ENCODE measurements at regions not wholly inside any gene's neighbourhood (a gene's known extent, or its start where the extent isn't known, plus 50 kb on each side); places are given as distances from the start of the nearest gene placed in this dataset.
"Not testable (repeated sequence)": the region's sequence is repeated elsewhere in the genome, so short reads cannot be mapped to it uniquely, and the experiment has no call there.

DNA sequence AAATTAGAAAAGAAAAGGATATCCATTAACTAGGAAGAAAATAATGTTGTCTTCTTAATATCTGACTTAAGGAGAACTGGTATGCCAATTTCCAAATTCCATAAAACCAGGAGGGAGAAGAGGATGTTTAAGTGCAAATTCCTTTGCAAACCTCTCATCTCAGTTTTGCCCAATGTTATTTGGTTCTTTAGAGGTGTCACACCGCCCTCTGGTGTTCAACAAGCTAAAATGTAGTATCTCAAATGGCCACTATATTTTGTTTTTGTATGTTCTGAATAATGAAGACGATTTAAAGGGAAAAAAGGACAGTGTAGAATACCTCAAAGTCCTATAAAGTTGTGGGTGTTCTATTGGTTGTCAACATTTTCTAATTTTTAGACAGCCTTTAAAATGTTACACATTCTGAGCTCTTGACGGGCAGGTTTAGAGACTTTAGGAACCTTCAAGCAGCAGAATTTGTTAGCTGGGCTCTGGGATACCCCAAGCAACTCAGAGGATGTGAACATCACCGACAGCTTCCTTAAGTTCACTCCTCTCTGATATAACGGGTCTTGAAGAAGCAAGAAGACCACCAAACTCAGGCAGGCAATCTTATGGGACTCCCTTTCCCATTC is 458.3 kb downstream of the MFSD1 start:
- TF ChIP-seq ZNF654 (tag by site-specific recombination; IDR thresholded peaks at IDR 0.05; ENCODE audit: low read depth) = peak; percentile 66
- no peak for TF ChIP-seq ZNF133 (tag by site-specific recombination; IDR thresholded peaks at IDR 0.05)
- 0 out of 2 replicates have a peak, but pooled peaks have one; percentile 44 for TF ChIP-seq ZNF660 (tag by site-specific recombination; IDR thresholded peaks at IDR 0.05)
- TF ChIP-seq, protein P1, sequence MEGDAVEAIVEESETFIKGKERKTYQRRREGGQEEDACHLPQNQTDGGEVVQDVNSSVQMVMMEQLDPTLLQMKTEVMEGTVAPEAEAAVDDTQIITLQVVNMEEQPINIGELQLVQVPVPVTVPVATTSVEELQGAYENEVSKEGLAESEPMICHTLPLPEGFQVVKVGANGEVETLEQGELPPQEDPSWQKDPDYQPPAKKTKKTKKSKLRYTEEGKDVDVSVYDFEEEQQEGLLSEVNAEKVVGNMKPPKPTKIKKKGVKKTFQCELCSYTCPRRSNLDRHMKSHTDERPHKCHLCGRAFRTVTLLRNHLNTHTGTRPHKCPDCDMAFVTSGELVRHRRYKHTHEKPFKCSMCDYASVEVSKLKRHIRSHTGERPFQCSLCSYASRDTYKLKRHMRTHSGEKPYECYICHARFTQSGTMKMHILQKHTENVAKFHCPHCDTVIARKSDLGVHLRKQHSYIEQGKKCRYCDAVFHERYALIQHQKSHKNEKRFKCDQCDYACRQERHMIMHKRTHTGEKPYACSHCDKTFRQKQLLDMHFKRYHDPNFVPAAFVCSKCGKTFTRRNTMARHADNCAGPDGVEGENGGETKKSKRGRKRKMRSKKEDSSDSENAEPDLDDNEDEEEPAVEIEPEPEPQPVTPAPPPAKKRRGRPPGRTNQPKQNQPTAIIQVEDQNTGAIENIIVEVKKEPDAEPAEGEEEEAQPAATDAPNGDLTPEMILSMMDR (tag by site-specific recombination; IDR thresholded peaks at IDR 0.05) = peak; percentile 40; the same call in 1 of the 2 replicates
- CTCF ChIA-PET = interaction anchor here (0.5 to 6.4 kb wide), 41 partner anchors 9 to 1375 kb away, joined by 3 to 82 read pairs (median 4); partner anchors contain the start of gene MFSD1
- Histone ChIP-seq H3K4me1 (ENCODE audit: control insufficient read depth, insufficient read depth, low read length) (no peaks in the 10 kb centered on the region; the same call in 1 of the 2 replicates), H3K36me3 (ENCODE audit: control insufficient read depth in 2 of 2, insufficient read depth in 1 of 2, low read length in 2 of 2) (no peaks in the 10 kb centered on the region), H3K27ac (ENCODE audit: extremely low read depth, low read depth, low read length) (no peak overlapping the region), H3K4me3 (ENCODE audit: low read depth, low read length) (no peak overlapping the region), H3K9me3 (ENCODE audit: control insufficient read depth, insufficient read depth, low read depth, low read length) (no peaks in the 10 kb centered on the region)
- POLR2A ChIA-PET = no interaction called here

DNA sequence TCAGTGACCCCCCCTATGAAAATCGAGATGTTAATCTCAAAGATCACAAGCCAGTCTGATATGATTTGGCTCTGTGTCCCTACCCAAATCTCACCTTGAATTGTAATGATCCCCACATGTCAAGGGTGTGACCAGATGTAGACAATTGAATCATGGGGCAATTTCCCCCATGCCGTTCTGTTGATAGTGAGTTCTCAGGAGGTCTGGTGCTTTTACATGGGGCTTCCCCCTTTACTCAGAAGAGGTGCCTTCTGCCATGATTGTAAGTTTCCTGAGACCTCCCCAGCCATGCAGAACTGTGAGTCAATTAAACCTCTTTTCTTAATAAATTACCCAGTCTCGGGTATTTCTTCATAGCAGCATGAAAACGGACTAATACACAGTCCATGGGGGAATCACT is 459.5 kb downstream of the MFSD1 start:
- H3K4me3 ChIP-seq (ENCODE audit: low read depth, low read length); H3K4me1 ChIP-seq (ENCODE audit: control insufficient read depth, insufficient read depth, low read length); POLR2A ChIA-PET; H3K36me3 ChIP-seq (ENCODE audit: control insufficient read depth in 2 of 2, insufficient read depth in 1 of 2, low read length in 2 of 2); H3K27ac ChIP-seq (ENCODE audit: extremely low read depth, low read depth, low read length); H3K9me3 ChIP-seq (ENCODE audit: control insufficient read depth, insufficient read depth, low read depth, low read length): not testable (repeated sequence)
- CTCF ChIA-PET = interaction anchor here (0.7 to 6.4 kb wide), 12 partner anchors 68 to 1194 kb away, joined by 3 to 82 read pairs (median 3); no protein-coding TSS in a partner anchor

DNA sequence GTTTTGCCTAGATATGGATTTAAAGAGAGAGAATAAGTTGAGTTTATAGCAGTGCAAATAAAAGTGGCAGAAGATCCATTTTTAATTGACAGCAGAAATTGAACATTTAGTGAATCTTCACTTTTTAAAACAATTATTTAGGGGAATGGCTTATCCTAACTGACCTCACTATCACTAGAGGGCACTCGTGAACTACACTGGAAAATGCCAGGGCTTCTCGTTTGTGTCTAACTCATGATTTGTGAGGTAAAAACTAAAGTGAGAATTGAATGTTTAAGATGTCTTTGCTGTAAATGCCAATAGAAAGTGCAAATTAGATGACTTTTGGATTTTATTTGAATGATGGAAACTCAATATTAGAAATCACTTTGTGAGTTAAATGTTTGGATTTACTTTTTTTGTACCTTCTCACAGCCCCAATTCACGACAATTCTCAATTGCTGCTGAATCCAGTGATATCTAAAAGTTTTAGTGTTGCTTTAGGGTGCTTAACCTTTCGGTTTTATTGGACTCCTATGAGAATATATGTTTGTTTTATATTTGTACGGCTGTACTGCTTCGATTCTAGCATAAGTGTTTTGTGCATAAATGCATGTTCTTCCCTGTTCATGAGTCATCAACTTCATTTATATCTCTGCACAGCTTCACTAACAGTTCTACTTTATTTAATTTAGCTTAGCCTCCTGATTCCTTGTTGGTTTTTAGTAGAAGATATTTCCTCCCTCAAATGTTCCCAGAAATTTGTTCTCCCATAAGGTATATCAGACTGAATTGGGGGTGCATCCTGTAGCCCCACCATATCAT is 462.1 kb downstream of the MFSD1 start:
- CTCF ChIA-PET = interaction anchor here (0.7 to 3.3 kb wide), 12 partner anchors 10 to 763 kb away, joined by 3 to 39 read pairs (median 4); no protein-coding TSS in a partner anchor
- TF ChIP-seq, protein P2, sequence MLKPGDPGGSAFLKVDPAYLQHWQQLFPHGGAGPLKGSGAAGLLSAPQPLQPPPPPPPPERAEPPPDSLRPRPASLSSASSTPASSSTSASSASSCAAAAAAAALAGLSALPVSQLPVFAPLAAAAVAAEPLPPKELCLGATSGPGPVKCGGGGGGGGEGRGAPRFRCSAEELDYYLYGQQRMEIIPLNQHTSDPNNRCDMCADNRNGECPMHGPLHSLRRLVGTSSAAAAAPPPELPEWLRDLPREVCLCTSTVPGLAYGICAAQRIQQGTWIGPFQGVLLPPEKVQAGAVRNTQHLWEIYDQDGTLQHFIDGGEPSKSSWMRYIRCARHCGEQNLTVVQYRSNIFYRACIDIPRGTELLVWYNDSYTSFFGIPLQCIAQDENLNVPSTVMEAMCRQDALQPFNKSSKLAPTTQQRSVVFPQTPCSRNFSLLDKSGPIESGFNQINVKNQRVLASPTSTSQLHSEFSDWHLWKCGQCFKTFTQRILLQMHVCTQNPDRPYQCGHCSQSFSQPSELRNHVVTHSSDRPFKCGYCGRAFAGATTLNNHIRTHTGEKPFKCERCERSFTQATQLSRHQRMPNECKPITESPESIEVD (tag by site-specific recombination; IDR thresholded peaks at IDR 0.05) = no peak
- no peak for TF ChIP-seq ZBTB21 (tag by site-specific recombination; IDR thresholded peaks at IDR 0.05)
- TF ChIP-seq SP3 (tag by site-specific recombination; IDR thresholded peaks at IDR 0.05) = no peak
- TF ChIP-seq ZNF776 (tag by site-specific recombination; IDR thresholded peaks at IDR 0.05; ENCODE audit: borderline replicate concordance) = no peak
- TF ChIP-seq ZNF596 (tag by site-specific recombination; IDR thresholded peaks at IDR 0.05) = no peak
- peak; percentile 75 for TF ChIP-seq ZNF654 (tag by site-specific recombination; IDR thresholded peaks at IDR 0.05; ENCODE audit: low read depth)
- no peak for TF ChIP-seq ZNF843 (tag by site-specific recombination; IDR thresholded peaks at IDR 0.05)
- TF ChIP-seq ZNF48 (tag by site-specific recombination; IDR thresholded peaks at IDR 0.05) = no peak
- no peak for TF ChIP-seq ZBTB8A (tag by site-specific recombination; IDR thresholded peaks at IDR 0.05)
- no peak for TF ChIP-seq ZSCAN23 (tag by site-specific recombination; IDR thresholded peaks at IDR 0.05)
- TF ChIP-seq, protein P3, sequence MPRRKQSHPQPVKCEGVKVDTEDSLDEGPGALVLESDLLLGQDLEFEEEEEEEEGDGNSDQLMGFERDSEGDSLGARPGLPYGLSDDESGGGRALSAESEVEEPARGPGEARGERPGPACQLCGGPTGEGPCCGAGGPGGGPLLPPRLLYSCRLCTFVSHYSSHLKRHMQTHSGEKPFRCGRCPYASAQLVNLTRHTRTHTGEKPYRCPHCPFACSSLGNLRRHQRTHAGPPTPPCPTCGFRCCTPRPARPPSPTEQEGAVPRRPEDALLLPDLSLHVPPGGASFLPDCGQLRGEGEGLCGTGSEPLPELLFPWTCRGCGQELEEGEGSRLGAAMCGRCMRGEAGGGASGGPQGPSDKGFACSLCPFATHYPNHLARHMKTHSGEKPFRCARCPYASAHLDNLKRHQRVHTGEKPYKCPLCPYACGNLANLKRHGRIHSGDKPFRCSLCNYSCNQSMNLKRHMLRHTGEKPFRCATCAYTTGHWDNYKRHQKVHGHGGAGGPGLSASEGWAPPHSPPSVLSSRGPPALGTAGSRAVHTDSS (tag by site-specific recombination; IDR thresholded peaks at IDR 0.05) = no peak
- no peak for TF ChIP-seq ZNF707 (tag by site-specific recombination; IDR thresholded peaks at IDR 0.05)
- TF ChIP-seq PRDM1 (tag by site-specific recombination; IDR thresholded peaks at IDR 0.05) = 0 out of 2 replicates have a peak, but pooled peaks have one; percentile 38
- no peak for TF ChIP-seq GLIS1 (tag by site-specific recombination; IDR thresholded peaks at IDR 0.05)
- TF ChIP-seq, protein P4, sequence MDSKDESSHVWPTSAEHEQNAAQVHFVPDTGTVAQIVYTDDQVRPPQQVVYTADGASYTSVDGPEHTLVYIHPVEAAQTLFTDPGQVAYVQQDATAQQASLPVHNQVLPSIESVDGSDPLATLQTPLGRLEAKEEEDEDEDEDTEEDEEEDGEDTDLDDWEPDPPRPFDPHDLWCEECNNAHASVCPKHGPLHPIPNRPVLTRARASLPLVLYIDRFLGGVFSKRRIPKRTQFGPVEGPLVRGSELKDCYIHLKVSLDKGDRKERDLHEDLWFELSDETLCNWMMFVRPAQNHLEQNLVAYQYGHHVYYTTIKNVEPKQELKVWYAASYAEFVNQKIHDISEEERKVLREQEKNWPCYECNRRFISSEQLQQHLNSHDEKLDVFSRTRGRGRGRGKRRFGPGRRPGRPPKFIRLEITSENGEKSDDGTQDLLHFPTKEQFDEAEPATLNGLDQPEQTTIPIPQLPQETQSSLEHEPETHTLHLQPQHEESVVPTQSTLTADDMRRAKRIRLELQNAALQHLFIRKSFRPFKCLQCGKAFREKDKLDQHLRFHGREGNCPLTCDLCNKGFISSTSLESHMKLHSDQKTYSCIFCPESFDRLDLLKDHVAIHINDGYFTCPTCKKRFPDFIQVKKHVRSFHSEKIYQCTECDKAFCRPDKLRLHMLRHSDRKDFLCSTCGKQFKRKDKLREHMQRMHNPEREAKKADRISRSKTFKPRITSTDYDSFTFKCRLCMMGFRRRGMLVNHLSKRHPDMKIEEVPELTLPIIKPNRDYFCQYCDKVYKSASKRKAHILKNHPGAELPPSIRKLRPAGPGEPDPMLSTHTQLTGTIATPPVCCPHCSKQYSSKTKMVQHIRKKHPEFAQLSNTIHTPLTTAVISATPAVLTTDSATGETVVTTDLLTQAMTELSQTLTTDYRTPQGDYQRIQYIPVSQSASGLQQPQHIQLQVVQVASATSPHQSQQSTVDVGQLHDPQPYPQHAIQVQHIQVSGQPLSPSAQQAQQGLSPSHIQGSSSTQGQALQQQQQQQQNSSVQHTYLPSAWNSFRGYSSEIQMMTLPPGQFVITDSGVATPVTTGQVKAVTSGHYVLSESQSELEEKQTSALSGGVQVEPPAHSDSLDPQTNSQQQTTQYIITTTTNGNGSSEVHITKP (tag by site-specific recombination; IDR thresholded peaks at IDR 0.05) = no peak
- no peaks in the 10 kb centered on the region for H3K9me3 ChIP-seq (ENCODE audit: control insufficient read depth, insufficient read depth, low read depth, low read length)
- no peak overlapping the region for H3K4me3 ChIP-seq (ENCODE audit: low read depth, low read length)
- no peaks in the 10 kb centered on the region; the same call in 1 of the 2 replicates for H3K4me1 ChIP-seq (ENCODE audit: control insufficient read depth, insufficient read depth, low read length)
- H3K27ac ChIP-seq (ENCODE audit: extremely low read depth, low read depth, low read length) = no peak overlapping the region
- POLR2A ChIA-PET = no interaction called here
- no peaks in the 10 kb centered on the region for H3K36me3 ChIP-seq (ENCODE audit: control insufficient read depth in 2 of 2, insufficient read depth in 1 of 2, low read length in 2 of 2)

Data from HEK293 (cell line).